Activated naive CD4-positive, alpha-beta T cell (primary cell): ENCODE measurements at regions not wholly inside any gene's neighbourhood (a gene's known extent, or its start where the extent isn't known, plus 50 kb on each side); places are given as distances from the start of the nearest gene placed in this dataset.
"Not testable (repeated sequence)": the region's sequence is repeated elsewhere in the genome, so short reads cannot be mapped to it uniquely, and the experiment has no call there.

Experiments used
- DNase-seq, 4 experiments: peaks; one replicate each; lab custom pipeline; 2025; lab: John Stamatoyannopoulos, UW

DNA sequence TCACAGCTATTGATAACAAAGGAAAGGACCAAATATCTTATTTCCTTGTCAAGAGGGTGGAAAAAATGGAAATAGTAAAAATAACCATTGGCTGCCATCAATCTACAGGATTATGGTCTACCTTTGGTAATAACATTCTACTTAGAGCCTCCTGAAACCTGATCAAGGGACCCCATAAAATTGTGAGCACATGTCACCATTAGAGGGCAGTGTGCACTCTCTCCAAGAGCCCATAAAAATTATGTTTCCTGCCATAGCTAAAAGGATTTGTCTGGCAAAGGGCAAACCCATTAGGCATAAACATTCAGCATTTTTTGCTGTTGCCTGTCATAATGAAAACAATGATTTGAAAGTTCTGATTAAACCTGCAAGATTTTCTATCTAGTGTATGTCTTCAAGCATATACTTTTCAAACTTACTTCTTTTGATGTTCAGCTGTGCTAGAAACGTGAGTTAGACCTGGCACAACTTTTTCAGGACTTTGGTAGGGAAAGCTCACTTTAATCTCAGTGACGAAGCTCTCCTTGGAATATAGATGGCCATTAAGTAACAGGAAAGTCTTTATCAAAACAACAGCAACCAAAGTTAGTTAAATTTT lies 120.7 kb upstream of the ZFP64 start:
- DNase-seq: peak in 2 of 4 experiments; percentile 10 to 19

GRCh38 chr20:52311209-52311794 lies 119.7 kb upstream of the ZFP64 start:
- no peak for DNase-seq

- DNase-seq: no peak
These were observed 117.6 kb upstream of the ZFP64 start for GRCh38 chr20:52309181-52309580.

GRCh38 chr20:52306477-52306876 lies 114.9 kb upstream of the ZFP64 start:
- no peak for DNase-seq

DNA sequence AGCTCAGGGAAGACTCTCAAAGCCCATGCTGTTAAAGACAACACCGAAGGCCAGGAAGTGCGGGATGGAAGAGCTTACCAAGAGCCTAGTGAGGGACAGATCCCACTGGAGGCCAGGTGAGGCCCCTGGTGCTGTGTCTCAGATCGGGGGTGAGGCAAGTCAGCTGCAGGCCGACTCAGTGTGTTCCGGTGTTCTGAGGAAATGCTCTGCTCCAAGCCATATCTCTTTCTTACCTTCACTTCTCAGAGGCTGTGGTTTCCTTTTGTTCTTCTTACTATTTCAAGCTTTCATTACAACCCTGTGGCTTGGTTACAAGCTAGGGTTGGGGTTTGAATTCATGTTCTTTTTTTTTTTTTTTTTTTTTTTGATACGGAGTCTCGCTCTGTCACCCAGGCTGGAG lies 114.3 kb upstream of the ZFP64 start:
- peak in 2 of 4 experiments; percentile 3 to 25 for DNase-seq

- no peak for DNase-seq
These were observed 113.6 kb upstream of the ZFP64 start for GRCh38 chr20:52305024-52305645.

GRCh38 chr20:52303281-52303950 lies 111.8 kb upstream of the ZFP64 start:
- no peak for DNase-seq

DNA sequence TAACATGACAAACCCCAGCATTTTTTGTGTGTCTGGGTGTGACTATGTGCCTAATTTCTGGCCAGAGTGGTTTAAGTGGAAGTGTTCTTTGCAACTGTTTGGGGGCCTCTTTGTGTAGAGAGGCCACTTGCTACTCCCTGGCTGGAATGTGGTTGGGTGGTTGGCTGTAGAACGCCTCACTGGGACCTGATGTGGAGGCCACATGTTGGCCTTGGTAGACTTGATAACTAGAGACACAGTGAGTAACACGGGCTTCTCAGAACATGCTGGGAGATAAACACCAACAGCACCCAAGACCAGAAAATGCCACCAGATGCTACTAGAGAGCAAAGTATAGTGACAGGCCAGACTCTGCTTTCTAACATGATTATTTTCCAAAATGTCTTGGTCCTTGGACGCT lies 111.2 kb upstream of the ZFP64 start:
- no peak for DNase-seq

- not testable (repeated sequence) for DNase-seq
These were observed 110.5 kb upstream of the ZFP64 start for GRCh38 chr20:52302051-52302450.

DNA sequence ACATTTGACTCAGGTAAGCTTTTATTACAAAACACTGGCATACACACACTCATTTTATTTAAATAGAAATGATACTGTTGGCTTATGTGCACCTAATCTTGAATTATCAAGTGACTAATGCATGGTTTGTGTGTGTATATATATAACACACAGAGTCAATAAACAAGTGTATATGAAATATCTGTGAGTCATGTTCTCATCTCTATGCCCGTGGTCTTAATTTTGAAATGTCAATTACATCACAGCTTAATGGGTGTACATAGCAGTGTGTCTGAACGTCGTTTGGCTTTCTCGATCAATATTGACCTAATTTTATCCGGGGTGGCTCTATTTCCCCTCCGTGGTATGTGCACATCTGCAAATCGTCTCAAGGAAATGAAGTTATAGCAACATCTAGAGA lies 104.0 kb upstream of the ZFP64 start:
- DNase-seq: no peak

DNA sequence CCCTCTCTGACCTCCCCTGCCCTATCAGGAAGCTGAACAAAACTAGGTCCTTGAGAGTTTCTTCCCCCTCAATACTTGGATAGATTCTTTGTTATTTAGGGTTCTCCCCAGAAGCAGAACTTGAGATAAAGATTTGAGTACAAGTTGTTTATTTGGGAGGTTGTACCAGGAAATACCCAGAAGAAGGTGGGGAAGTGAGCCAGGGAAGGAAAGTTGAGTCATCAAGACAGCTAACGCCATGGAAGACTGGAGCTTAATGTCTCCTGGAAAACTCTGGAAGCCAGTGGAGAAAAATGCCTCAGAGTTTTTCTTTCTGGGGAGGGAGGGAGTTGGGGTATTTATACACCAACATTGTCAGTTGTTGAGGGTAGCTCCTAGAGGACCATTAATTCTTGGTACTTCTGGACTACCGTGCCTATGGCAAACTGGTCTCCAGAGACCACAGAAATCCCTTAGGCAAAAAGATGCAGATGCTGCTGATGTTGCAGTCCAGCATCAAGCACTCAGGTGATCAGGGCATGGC lies 102.6 kb upstream of the ZFP64 start:
- DNase-seq: no peak

- peak in 1 of 4 experiments; percentile 1 for DNase-seq
These were observed 99.5 kb upstream of the ZFP64 start for GRCh38 chr20:52291109-52291508.

- DNase-seq: no peak
These were observed 99.0 kb upstream of the ZFP64 start for GRCh38 chr20:52290569-52290968.

DNA sequence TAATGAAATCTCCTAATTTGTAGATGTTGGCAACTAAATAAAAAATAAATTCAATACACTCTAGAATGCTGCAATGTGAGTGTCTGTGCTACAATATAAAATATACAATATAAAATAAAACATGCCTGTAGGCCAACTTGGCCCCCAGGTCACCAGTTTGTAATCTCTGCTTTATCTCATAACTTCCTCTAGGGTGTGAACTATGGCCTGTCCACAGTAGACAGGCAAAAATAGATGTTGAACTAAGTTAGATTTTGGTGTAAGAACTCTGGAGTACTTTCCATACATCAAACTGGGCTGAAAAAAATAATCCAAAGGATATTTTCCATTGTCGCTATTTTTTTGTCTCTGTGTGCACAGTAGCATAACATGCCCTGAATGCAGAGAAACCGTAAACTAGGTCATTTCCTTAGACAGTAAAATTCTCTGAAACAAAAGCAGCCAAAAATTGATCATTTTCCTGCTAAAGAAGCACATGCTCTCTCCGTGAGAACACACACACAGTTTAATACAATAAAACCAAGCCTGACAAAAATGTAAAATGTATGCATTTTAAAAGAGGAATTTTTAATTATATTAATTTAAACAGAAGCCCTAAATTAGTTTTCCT lies 98.5 kb upstream of the ZFP64 start:
- DNase-seq: no peak

DNA sequence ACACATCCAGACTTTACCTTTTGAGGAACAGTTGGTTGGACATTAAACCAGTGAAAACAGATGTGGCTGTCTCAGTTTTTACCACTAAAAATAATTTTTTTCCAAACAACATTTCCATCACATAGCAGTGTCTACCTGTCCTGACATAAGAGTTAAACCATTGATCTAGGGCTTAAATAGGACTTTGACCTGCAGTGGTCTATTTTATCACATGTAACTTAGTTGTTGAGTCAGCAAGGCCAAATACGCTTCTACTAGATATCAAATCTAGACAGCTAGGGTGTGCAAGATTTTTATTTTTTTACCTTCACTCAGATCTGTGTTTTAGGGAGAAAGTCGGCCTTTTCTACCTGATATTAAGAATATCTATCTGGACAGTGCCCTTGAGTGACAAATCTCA lies 88.8 kb upstream of the ZFP64 start:
- no peak for DNase-seq

DNA sequence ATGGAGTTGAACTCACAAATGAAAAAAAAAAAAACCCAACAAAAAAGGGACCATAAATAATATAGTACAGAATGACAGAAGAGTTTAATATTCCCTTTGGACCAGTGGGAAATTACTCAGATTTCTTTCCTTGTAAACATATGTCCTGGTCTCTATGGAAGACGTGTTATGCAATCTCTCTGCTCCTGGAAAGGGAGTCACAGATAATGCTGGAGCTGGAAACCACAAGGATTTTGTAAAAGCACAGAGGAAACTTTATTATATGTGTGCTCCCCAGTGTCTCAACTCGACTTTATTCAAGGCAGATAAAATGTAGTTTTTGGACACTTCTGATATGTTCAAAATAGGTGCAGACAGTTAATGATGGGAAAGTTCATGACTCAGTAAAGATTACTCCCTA lies 88.1 kb upstream of the ZFP64 start:
- DNase-seq: no peak

DNA sequence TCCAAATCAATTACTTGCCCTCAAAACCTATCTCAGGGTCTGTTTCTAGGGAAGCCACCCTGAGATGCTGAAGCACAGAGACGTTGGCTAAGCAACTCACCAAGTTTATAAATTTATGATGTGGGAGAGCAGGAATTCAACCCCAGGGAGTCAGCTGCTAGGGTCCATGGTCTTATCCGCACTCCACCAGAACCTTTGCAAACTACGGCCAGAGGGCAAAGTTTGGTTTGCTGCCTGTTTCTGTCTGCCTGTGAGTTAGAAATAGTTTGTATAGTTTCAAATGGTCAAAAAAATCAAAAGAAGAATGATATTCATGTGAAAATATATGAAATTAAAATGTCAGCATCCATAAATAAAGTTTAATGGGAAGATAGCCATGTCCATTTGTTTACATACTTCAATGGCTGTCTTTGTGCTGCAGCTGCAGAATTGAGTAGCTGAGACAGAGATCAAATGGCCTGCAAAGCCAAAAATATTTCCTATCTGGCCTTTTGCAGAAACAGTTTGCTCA lies 83.7 kb upstream of the ZFP64 start:
- no peak for DNase-seq

GRCh38 chr20:52270696-52271095 lies 79.1 kb upstream of the ZFP64 start:
- DNase-seq: no peak

- no peak for DNase-seq
These were observed 78.5 kb upstream of the ZFP64 start for GRCh38 chr20:52270001-52270606.

- DNase-seq: no peak
These were observed 77.7 kb upstream of the ZFP64 start for GRCh38 chr20:52269321-52269720.

DNA sequence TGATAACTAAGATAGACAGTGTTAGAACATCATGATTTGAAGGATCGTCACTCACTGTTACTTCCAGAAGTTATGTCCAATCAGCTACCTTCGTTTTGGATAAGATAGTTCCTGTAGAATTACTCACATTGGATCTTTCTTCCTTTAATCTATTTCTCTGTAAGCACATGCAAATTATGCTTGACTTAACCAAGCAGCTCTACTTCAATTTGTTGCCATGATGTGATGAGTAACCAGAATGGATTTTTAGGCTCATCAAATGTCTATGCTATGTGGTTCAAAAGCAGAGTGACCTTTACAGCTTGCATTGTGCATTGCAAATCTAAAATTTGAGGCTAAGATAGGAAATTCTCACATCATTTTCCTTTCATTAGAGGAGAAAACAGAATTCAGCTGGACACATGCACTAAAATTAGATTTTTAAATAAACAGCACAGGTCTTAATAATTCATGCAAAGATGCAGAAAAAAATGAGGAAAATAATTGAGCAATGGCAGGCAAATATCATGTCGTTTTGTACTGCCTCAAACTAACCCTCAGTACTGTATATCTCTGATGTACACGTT lies 76.7 kb upstream of the ZFP64 start:
- DNase-seq: no peak

DNA sequence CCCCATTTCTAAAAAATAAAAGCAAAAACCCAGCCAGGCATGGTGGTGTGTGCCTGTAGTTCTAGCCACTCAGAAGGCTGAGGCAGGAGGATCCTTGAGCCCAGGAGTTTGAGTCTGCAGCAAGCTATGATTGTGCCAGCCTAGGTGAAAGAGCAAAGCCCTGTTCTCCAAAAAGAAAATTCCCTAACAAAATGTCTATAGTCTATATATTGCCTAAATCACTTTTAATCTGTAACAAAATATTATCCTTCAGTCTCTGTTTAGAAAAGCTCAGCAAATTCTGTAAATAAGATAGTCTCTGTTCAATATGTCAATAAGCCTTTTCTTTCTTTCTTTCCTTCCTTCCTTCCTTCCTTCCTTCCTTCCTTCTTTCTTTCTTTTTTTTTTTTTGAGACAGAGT lies 75.8 kb upstream of the ZFP64 start:
- no peak for DNase-seq
